ENCODE measurements at regions not wholly inside any gene's neighbourhood (a gene's known extent, or its start where the extent isn't known, plus 50 kb on each side); places are given as distances from the start of the nearest gene placed in this dataset.

DNA sequence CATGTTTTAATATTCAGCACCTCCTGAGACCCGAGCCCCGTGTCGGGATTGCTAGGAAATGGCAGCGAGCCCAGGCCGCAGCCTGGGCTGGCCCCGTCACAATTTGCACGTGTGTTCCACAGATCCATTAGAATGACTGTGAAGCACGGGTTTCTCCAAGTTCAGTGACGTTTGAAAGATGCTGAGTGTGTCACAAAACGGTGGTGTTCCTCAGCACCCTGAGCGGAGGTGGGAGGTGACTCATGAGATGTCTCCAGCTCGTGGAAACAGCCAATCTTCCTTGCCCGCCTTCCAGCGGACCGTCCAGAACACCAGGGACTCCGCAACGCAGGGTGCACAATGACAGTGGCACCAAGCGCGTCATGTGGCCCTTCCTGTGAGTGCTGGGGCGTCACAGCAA is 412.8 kb downstream of the IRX2 start:
- H3K27ac ChIP-seq = no peak overlapping the region
- TF ChIP-seq, protein P1, sequence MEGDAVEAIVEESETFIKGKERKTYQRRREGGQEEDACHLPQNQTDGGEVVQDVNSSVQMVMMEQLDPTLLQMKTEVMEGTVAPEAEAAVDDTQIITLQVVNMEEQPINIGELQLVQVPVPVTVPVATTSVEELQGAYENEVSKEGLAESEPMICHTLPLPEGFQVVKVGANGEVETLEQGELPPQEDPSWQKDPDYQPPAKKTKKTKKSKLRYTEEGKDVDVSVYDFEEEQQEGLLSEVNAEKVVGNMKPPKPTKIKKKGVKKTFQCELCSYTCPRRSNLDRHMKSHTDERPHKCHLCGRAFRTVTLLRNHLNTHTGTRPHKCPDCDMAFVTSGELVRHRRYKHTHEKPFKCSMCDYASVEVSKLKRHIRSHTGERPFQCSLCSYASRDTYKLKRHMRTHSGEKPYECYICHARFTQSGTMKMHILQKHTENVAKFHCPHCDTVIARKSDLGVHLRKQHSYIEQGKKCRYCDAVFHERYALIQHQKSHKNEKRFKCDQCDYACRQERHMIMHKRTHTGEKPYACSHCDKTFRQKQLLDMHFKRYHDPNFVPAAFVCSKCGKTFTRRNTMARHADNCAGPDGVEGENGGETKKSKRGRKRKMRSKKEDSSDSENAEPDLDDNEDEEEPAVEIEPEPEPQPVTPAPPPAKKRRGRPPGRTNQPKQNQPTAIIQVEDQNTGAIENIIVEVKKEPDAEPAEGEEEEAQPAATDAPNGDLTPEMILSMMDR (IDR thresholded peaks at IDR 0.05) = no peak
- H3K4me3 ChIP-seq = no peak overlapping the region
- H3K9me3 ChIP-seq = no peaks in the 10 kb centered on the region
- H3K36me3 ChIP-seq (ENCODE audit: insufficient read depth in 1 of 2, low read depth in 1 of 2) = no peaks in the 10 kb centered on the region
- DNase-seq (no peak), ATAC-seq (no peak)
- 63 to 69% (median 68%) methylated on average over 20 of the region's 20 CpGs for WGBS, 3 donors
- H3K4me1 ChIP-seq = no peaks in the 10 kb centered on the region
- no peaks in the 10 kb centered on the region for H3K27me3 ChIP-seq (ENCODE audit: insufficient read depth in 3 of 3, low read length in 2 of 3)
- intact Hi-C loops (cut with DNase I) = no loop called here

DNA sequence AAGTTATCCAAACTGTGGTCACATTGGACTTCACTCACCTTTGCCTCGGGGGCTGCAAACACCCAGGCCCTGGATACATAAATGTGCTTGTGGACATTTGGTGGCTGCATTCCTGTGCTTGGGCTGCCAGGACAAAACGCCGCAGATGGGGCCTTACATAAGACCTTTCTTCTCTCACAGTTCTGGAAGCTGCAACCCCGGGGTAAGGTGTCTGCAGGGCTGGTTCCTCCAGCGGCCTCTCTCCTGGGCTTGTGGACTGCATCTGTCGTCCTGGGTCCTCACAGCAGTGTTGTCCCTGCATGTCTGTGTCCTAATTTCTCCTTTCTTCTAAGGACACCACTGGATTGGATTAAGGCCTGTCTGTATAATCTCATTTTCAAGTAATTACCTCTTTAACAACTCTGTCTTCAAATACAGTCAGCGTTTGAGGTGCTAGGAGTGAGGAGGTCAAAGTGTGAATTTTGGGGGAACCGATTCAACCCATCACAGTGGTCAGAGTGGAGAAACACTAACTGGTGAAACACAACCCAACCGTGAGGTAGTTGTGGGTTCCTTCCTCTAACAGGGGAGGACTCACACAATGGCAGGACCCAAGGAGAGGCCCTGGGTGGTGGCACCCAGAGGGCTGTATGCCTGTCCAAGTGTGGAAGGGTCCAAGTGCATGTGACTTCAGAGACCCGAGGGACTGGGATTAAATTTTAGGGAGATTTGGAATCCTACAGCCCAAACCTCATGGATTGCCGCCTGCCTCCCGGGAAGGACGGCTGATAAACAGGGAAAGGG is 415.6 kb downstream of the IRX2 start:
- Histone ChIP-seq H3K27ac (no peak overlapping the region), H3K4me1 (no peaks in the 10 kb centered on the region), H3K9me3 (no peaks in the 10 kb centered on the region), H3K27me3 (ENCODE audit: insufficient read depth in 3 of 3, low read length in 2 of 3) (no peaks in the 10 kb centered on the region), H3K4me3 (no peak overlapping the region), H3K36me3 (ENCODE audit: insufficient read depth in 1 of 2, low read depth in 1 of 2) (no peaks in the 10 kb centered on the region)
- DNase-seq (no peak), ATAC-seq (no peak)
- WGBS, 3 donors = 75 to 81% (median 80%) methylated on average over 13 of the region's 13 CpGs
- intact Hi-C loops (cut with DNase I) = no loop called here
- TF ChIP-seq, protein P1 (IDR thresholded peaks at IDR 0.05) = no peak

DNA sequence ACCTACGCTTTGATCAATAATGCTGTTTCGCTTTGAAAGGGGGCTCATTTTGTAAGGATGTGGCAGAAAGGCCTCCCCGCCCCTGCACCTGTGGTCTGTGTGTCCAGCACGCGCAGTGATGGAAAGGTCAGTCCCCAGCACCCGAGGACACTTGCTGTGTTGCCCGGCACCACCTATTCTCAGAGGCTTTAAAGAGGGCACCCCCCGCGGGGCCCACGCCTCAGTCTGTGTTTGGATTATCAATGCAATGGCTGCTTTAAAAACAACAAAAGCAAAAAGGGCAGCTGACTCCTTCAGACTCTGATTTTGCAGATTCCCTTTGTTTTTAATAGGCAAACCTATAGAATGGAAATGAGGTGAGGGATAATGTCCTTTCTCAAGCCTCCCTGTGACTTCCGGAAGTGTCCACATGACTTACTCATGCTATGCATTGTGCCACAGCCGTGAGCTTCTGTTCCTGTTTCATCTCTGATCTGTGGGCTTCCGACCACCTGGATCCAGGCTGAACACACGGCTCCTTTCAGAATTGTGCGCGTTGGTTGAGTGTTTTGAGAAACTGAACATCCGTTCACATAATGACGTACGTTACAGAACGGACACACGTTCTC is 416.2 kb downstream of the IRX2 start:
- no peak overlapping the region for H3K27ac ChIP-seq
- TF ChIP-seq, protein P1 (IDR thresholded peaks at IDR 0.05) = no peak
- no peak for DNase-seq
- H3K4me1 ChIP-seq = no peaks in the 10 kb centered on the region
- no peaks in the 10 kb centered on the region for H3K9me3 ChIP-seq
- H3K4me3 ChIP-seq = no peak overlapping the region
- WGBS, 3 donors = 64 to 76% (median 71%) methylated on average over 21 of the region's 21 CpGs
- H3K27me3 ChIP-seq (ENCODE audit: insufficient read depth in 3 of 3, low read length in 2 of 3) = no peaks in the 10 kb centered on the region
- intact Hi-C loops (cut with DNase I) = no loop called here
- H3K36me3 ChIP-seq (ENCODE audit: insufficient read depth in 1 of 2, low read depth in 1 of 2) = no peaks in the 10 kb centered on the region
- no peak for ATAC-seq

DNA sequence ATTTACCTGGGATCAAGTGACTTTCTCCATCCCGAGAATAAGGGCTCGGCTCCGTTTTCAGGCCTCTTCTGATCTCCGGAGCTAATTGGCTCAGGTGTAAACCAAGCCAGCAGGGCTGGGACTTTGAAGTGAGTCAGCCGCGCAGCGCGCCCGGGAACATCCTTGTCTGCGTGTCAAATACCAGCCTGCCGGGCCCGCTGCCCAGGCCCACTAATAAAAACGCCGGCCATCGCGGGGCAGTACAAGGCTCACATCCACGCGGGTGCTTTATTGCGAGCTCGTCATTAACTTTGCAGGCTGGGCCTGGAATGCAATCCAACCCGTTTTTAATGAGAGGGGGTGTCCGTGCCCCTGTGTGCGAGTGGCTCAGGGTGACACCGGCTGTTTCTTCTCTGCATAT is 416.8 kb downstream of the IRX2 start:
- H3K9me3 ChIP-seq = no peaks in the 10 kb centered on the region
- WGBS, 3 donors = 13 to 15% (median 14%) methylated on average over 24 of the region's 24 CpGs
- ATAC-seq = no peak

More for the DNA sequence above, 416.8 kb downstream of the IRX2 start:
- DNase-seq = no peak
- H3K27ac ChIP-seq = no peak overlapping the region
- H3K36me3 ChIP-seq (ENCODE audit: insufficient read depth in 1 of 2, low read depth in 1 of 2) = no peaks in the 10 kb centered on the region
- no peak overlapping the region for H3K4me3 ChIP-seq
- no peaks in the 10 kb centered on the region for H3K27me3 ChIP-seq (ENCODE audit: insufficient read depth in 3 of 3, low read length in 2 of 3)
- intact Hi-C loops (cut with DNase I) = no loop called here
- TF ChIP-seq, protein P1 (IDR thresholded peaks at IDR 0.05) = no peak
- H3K4me1 ChIP-seq = no peaks in the 10 kb centered on the region
